HEK293T (cell line): ENCODE measurements at regions not wholly inside any gene's neighbourhood (a gene's known extent, or its start where the extent isn't known, plus 50 kb on each side); places are given as distances from the start of the nearest gene placed in this dataset.
"Not testable (repeated sequence)": the region's sequence is repeated elsewhere in the genome, so short reads cannot be mapped to it uniquely, and the experiment has no call there.

Source experiments
- CTCF ChIA-PET: fragments of 350-600 bp; formaldehyde crosslinking; extraction: SDS; loops from one replicate; lab custom pipeline; 2021; ENCODE audit warnings: antibody characterized with exemption, inconsistent platforms; lab: Yijun Ruan, JAX
- POLR2A ChIA-PET: fragments of 350-600 bp; formaldehyde crosslinking; extraction: SDS; loops from one replicate; lab custom pipeline; 2020; ENCODE audit warnings: antibody characterized with exemption, inconsistent platforms; lab: Yijun Ruan, JAX
- DNase-seq: peaks from one replicate; pipeline ENCODE4 v3.0.0; 2012; ENCODE audit warnings: mixed read lengths; ENCODE audit errors: extremely low spot score
- ARNT ChIP-seq: fragments of 450-650 bp; IDR thresholded peaks from 2 replicates; pipeline ENCODE4 v1.6.1; 2017; ENCODE audit warnings: mild to moderate bottlenecking
- BHLHE40 ChIP-seq: fragments of 450-650 bp; IDR thresholded peaks from 2 replicates; pipeline ENCODE4 v1.6.1; 2016; ENCODE audit warnings: mild to moderate bottlenecking, moderate library complexity, borderline replicate concordance
- CTBP1 ChIP-seq: fragments of 450-650 bp; IDR thresholded peaks from 2 replicates; pipeline ENCODE4 v1.6.1; 2016; ENCODE audit warnings: borderline replicate concordance
- ELF4 ChIP-seq: fragments of 450-650 bp; IDR thresholded peaks from 2 replicates; pipeline ENCODE4 v1.6.1; 2017; ENCODE audit warnings: antibody characterized with exemption
- FOXA1 ChIP-seq: fragments of 450-650 bp; IDR thresholded peaks from 2 replicates; pipeline ENCODE4 v1.6.1; 2016; ENCODE audit warnings: mild to moderate bottlenecking
- FOXK2 ChIP-seq: fragments of 450-650 bp; IDR thresholded peaks from 2 replicates; pipeline ENCODE4 v1.6.1; 2016; ENCODE audit warnings: mild to moderate bottlenecking
- FOXM1 ChIP-seq: fragments of 450-650 bp; IDR thresholded peaks from 2 replicates; pipeline ENCODE4 v1.6.1; 2017; ENCODE audit warnings: mild to moderate bottlenecking, borderline replicate concordance
- HDGF ChIP-seq: fragments of 450-650 bp; IDR thresholded peaks from 2 replicates; pipeline ENCODE4 v1.6.1; 2017; ENCODE audit warnings: antibody characterized with exemption, borderline replicate concordance
- L3MBTL2 ChIP-seq: fragments of 450-650 bp; conservative IDR thresholded peaks from 2 replicates; pipeline ENCODE4 v1.6.1; 2016; ENCODE audit warnings: mild to moderate bottlenecking
- LEF1 ChIP-seq: fragments of 450-650 bp; IDR thresholded peaks from 2 replicates; pipeline ENCODE4 v1.6.1; 2017; ENCODE audit warnings: mild to moderate bottlenecking, borderline replicate concordance
- NFRKB ChIP-seq: fragments of 450-650 bp; IDR thresholded peaks from 2 replicates; pipeline ENCODE4 v1.6.1; 2016; ENCODE audit warnings: mild to moderate bottlenecking, moderate library complexity
- PKNOX1 ChIP-seq: fragments of 450-650 bp; IDR thresholded peaks from 2 replicates; pipeline ENCODE4 v1.6.1; 2016
- SP1 ChIP-seq: fragments of 450-650 bp; IDR thresholded peaks from 2 replicates; pipeline ENCODE4 v1.6.1; 2017
- SUZ12 ChIP-seq: fragments of 450-650 bp; IDR thresholded peaks from 2 replicates; pipeline ENCODE4 v1.6.1; 2016; ENCODE audit warnings: mild to moderate bottlenecking
- TARDBP ChIP-seq: fragments of 450-650 bp; IDR thresholded peaks from 2 replicates; pipeline ENCODE4 v1.6.1; 2016
- ZNF384 ChIP-seq: fragments of 450-650 bp; IDR thresholded peaks from 2 replicates; pipeline ENCODE4 v1.6.1; 2016

GRCh38 chr13:68892596-68892995 lies 1215.0 kb upstream of the ATXN8OS start:
- CTCF ChIA-PET, POLR2A ChIA-PET, DNase-seq: not testable (repeated sequence)
- 0 out of 2 replicates have a peak, but pooled peaks have one; percentile 18 for TF ChIP-seq PKNOX1

GRCh38 chr13:68890101-68890500 lies 1217.5 kb upstream of the ATXN8OS start:
- POLR2A ChIA-PET, DNase-seq, CTCF ChIA-PET: not testable (repeated sequence)

- POLR2A ChIA-PET, result no interaction called here
- TF ChIP-seq HDGF (no peak), FOXM1 (no peak), BHLHE40 (no peak), ELF4 (no peak), LEF1 (no peak), ZNF384 (no peak)
- CTCF ChIA-PET, result no interaction called here
These were observed 1218.8 kb upstream of the ATXN8OS start for GRCh38 chr13:68888832-68889231.

GRCh38 chr13:68872338-68872737 lies 1235.3 kb upstream of the ATXN8OS start:
- TF ChIP-seq SUZ12 (no peak), CTBP1 (no peak), SP1 (no peak), HDGF (no peak), FOXM1 (no peak), TARDBP (no peak), ARNT (no peak), ZNF384 (no peak), PKNOX1 (no peak), FOXA1 (no peak), BHLHE40 (no peak), NFRKB (no peak), L3MBTL2 (no peak), LEF1 (no peak), FOXK2 (no peak), ELF4 (no peak)
- no peak for DNase-seq
- ChIA-PET POLR2A (no interaction called here), CTCF (no interaction called here)

More at GRCh38 chr13:68888832-68889231, 1218.8 kb upstream of the ATXN8OS start:
- DNase-seq, result no peak

GRCh38 chr13:68851026-68851425 lies 1256.6 kb upstream of the ATXN8OS start:
- TF ChIP-seq PKNOX1 (no peak), NFRKB (no peak), LEF1 (no peak), ELF4 (no peak), ZNF384 (no peak), FOXK2 (no peak), SUZ12 (no peak), FOXM1 (no peak)
- no peak for DNase-seq
- ChIA-PET CTCF (no interaction called here), POLR2A (no interaction called here)

GRCh38 chr13:68850160-68850559 lies 1257.5 kb upstream of the ATXN8OS start:
- CTCF ChIA-PET, result no interaction called here
- TF ChIP-seq FOXM1 (no peak), ZNF384 (no peak), SUZ12 (no peak), LEF1 (no peak), SP1 (no peak), FOXA1 (no peak), PKNOX1 (no peak), ELF4 (no peak), HDGF (no peak), CTBP1 (no peak), L3MBTL2 (no peak), NFRKB (no peak), TARDBP (no peak), BHLHE40 (no peak), ARNT (no peak), FOXK2 (no peak)
- DNase-seq, result no peak
- POLR2A ChIA-PET, result no interaction called here

- ChIA-PET POLR2A (no interaction called here), CTCF (no interaction called here)
- no peak for DNase-seq
- no peak for TF ChIP-seq L3MBTL2
These were observed 1261.0 kb upstream of the ATXN8OS start for GRCh38 chr13:68846663-68847062.
